GM10266 (cell line): ENCODE measurements at regions not wholly inside any gene's neighbourhood (a gene's known extent, or its start where the extent isn't known, plus 50 kb on each side); places are given as distances from the start of the nearest gene placed in this dataset.

Experiments used
- DNase-seq: peaks from one replicate; pipeline ENCODE4 v3.0.0; 2012; ENCODE audit errors: extremely low spot score
- TF ChIP-seq, protein P1 (sequence below): IDR thresholded peaks from 2 replicates; pipeline ENCODE4 v1.5.1; 2012; ENCODE audit warnings: mild to moderate bottlenecking, low read depth; ENCODE audit not compliant: control insufficient read depth, insufficient read depth; ENCODE audit errors: missing control alignments

DNA sequence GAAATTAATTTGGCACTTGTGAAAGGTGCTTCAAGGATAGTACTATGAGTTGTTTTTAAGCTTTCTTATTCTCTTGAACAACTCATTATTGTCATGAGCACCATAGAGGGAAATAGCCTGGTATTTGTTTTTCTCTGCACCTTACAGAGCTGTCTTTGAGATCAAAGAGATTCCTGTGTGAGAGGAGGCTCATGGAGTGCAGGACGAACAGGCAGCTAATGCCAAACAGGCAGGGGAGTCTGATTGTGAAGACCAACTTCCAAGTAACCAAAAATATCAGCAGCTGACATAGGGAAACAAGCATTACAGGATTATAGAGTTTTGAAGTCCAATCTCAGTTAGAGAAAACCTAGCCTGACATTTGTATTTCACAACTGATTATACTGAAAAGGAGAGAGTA lies 110.6 kb upstream of the TENT5A start:
- DNase-seq = no peak
- TF ChIP-seq, protein P1, sequence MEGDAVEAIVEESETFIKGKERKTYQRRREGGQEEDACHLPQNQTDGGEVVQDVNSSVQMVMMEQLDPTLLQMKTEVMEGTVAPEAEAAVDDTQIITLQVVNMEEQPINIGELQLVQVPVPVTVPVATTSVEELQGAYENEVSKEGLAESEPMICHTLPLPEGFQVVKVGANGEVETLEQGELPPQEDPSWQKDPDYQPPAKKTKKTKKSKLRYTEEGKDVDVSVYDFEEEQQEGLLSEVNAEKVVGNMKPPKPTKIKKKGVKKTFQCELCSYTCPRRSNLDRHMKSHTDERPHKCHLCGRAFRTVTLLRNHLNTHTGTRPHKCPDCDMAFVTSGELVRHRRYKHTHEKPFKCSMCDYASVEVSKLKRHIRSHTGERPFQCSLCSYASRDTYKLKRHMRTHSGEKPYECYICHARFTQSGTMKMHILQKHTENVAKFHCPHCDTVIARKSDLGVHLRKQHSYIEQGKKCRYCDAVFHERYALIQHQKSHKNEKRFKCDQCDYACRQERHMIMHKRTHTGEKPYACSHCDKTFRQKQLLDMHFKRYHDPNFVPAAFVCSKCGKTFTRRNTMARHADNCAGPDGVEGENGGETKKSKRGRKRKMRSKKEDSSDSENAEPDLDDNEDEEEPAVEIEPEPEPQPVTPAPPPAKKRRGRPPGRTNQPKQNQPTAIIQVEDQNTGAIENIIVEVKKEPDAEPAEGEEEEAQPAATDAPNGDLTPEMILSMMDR = no peak

- TF ChIP-seq, protein P1 = no peak
- no peak for DNase-seq
These were observed 108.8 kb upstream of the TENT5A start for GRCh38 chr6:81861281-81861680.

- DNase-seq = no peak
- TF ChIP-seq, protein P1 = no peak
These were observed 107.4 kb upstream of the TENT5A start for GRCh38 chr6:81859884-81860283.

- TF ChIP-seq, protein P1 = no peak
- DNase-seq = no peak
These were observed 105.3 kb upstream of the TENT5A start for GRCh38 chr6:81857812-81858211.

DNA sequence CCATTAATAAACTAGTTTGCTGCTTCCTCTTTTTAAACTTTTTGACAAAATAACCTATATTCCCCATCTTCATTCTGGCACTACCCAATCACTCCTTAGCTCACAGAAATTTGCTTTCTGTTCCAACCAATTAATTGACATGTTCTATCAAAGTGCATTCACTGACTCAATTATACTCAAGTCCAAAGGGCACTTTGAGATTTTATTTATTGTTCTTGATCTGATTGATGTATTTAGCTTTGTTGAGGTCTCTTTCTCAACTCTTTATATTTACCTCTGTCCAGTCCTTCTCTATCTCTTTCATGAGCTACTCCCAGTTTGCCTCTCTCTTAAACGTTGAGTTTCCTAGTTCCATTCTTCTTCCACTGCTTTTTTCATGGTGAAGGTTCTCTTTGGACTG lies 104.4 kb upstream of the TENT5A start:
- DNase-seq = no peak
- TF ChIP-seq, protein P1 = no peak

DNA sequence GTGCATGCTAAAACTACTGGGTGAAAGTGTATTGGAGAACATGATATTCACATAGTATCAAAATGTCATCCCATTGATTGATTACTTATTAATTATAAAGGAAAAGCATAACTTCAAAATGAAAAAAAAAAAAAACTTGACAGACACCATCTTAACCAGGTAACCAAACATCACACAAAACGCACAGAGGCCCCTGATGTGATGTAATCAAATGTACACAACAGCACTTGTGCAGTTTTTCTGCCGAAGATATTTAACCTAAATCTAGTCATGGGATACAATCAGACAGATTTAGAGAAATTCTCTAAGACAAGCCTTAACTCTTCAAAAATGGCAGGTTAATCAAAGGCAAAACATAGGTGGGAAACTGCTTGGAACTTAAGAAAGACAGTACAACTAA lies 102.0 kb upstream of the TENT5A start:
- DNase-seq = no peak
- TF ChIP-seq, protein P1 = no peak

DNA sequence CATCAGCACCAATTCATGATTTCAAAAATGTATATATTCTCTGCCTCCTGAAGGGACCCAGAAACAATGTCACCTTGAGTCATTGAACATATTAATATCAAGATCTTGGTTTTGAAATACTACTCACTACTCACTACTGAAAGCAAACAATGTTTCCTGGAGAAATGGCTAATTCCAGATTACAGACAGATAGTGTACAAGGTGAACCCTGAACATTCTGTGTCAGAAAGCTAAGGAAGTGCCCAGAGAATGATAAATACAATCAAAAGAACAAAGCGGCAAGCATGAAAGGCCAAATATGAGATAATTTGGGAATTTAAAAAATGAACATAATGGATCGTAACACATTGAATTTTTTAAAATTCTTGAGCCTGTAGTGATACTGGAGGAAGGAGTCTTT lies 101.5 kb upstream of the TENT5A start:
- DNase-seq = no peak
- TF ChIP-seq, protein P1 = no peak

- TF ChIP-seq, protein P1 = no peak
- no peak for DNase-seq
These were observed 96.8 kb upstream of the TENT5A start for GRCh38 chr6:81849248-81849647.
